NCI-H226 (cell line): ENCODE measurements at regions not wholly inside any gene's neighbourhood (a gene's known extent, or its start where the extent isn't known, plus 50 kb on each side); places are given as distances from the start of the nearest gene placed in this dataset.

Source experiments
- DNase-seq: peaks from one replicate; pipeline ENCODE4 v3.0.0-alpha.2; 2015

- peak; percentile 60 for DNase-seq
These were observed 62.3 kb downstream of the UCHL1 start for GRCh38 chr4:41318839-41319530.

DNA sequence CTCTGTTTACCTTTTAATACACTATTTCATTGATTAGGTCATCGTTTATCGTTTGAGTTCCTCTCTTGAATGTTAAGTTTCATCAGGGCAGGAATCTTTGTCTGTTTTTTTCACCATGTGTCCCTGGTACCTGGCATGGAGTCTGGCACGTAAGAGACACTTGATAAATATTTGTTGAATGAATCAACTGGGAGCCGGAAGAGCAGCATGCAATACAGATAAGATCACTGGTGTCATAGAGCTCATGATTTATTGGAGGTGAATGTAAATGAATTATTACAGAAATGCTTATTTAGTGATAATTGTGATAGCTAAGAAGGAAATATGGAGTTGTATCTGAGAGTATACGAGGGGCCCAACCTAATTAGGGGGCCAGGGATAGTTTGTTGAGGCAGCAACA, 62.8 kb downstream of the UCHL1 start:
- peak; percentile 64 for DNase-seq

DNA sequence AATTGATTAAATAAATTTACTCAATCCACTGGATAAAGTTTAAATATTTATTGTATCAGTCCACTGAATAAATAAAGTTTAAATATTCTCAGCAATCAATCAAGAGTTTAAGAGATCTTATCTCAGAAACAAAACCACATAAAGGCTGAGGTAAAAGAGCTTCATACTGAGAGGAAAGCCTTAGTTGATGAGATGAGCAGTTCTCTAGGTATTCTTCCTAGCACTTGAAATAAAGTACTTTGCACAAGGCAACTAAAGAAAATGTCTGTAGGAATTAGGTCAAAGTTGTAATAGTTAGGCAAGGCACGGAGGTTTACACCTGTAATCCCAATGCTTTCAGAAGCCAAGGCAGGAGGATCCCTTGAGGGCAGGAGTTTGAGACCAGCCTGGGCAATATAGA, 63.5 kb downstream of the UCHL1 start:
- DNase-seq = peak; percentile 44

DNA sequence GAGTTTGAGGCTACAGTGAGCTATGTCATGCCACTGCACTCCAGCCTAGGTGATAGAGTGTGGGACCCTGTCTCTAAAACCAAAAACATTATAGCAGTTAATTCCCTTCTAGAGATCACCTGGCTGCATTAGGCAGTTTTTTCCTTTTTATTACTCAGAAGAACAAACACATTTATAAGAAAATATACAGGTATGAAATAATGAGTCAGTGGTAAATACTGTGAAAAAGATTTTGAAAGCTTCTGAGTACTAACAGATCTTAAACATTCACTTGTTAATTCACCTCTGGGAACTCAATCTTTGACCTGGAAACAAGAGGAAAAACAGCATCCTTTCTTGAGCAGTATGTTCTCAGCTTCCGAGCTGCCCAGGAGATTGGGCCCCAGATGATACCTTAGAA, 64.1 kb downstream of the UCHL1 start:
- DNase-seq = no peak

GRCh38 chr4:41321216-41321945, 64.7 kb downstream of the UCHL1 start:
- DNase-seq = no peak

GRCh38 chr4:41322617-41323016, 65.9 kb downstream of the UCHL1 start:
- no peak for DNase-seq

DNA sequence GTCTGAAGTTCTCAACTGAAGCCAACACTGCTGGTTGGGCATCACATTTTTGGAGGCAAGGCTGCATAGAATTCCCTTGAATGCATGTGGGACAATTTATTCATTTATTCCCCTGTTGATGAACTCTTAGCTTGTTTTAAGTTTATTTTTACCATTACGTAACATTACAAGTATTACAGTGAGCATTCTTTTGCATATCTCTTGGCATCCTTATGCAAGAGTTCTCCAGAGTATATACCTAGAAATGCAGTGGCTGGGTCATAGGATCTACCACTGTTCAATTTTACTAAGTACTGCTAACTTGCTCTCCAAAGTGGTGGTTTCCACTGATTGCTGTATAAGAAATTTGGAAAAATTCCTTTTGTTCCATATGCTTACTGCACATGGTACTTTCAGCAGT, 66.5 kb downstream of the UCHL1 start:
- peak; percentile 50 for DNase-seq

DNA sequence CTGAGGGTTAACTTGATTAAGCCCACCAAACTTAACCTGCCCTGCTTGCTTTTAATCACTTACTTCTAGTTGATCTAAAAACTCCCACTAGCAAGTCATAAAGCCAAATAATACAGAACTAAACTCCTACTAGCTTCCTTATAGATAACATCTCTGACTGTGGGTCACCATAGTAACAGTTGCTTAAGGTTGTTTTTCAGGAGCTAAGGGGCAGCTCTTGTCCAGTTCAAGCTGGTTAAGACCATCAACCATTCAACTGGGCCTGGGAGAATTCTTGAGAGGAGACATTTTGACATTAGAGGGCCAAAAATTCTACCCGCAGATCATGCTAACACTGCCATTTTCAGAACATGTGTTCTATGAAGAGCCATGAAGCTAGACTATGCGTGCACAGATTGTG, 67.0 kb downstream of the UCHL1 start:
- DNase-seq = peak; percentile 58

- DNase-seq = peak; percentile 13
These were observed 68.1 kb downstream of the UCHL1 start for GRCh38 chr4:41324861-41325260.

DNA sequence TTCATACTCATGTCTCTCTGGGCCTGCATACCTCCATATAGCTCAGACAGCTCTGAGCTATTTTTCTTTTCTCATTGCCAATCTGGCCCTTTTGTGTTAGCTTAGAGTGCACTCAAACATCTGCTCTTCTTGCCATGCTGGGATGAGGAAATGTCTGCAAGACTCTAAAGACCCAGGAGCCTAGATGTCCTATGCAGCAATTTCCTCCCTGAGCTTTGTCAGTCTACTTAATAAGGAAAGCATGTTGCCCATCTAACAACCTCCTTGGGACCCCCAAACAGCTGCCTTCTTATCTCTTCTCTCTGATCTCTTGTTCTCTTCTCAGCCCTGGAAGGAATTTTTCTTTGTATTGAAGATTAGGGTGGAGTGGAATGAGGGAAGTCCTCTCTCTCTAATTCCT, 69.2 kb downstream of the UCHL1 start:
- no peak for DNase-seq

- DNase-seq = no peak
These were observed 70.0 kb downstream of the UCHL1 start for GRCh38 chr4:41326776-41327175.

DNA sequence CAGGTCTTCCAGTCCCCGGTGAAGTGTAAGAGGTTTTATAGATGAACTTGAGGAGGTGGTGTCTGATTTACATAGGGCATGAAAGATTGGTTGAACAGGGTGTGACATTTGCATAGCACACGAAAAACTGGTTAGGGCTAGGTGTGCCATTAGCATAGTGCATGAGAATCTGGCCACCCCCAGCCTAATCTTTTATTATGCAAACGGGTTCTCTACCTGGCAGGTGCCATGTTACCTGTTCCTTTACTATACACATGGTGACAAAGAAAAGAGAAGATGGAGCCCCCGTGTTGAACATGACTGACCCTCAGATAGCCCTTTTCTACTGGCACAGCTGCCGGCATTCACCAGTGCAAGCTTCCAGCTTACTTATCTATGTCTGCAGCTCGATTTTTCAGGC, 71.0 kb downstream of the UCHL1 start:
- DNase-seq = no peak

- no peak for DNase-seq
These were observed 72.6 kb downstream of the UCHL1 start for GRCh38 chr4:41329361-41329760.

DNA sequence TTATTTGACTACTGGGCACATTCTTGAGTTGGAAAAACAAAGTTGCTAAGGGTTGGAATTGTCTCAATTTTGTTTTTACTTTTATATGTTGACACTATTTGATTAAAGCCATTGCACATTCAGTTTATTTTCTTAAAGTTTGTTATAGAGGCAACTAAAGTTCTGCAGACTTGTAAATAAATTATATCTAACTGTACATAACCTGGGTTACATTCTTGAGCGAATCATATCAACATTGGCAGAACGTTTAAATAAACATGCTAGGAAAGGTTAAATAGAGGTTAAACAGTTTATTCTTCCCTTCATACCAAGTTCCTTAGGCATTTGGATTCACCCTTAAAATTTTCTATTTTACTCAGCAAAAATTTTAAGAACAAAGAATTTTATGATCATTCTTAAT, 74.5 kb downstream of the UCHL1 start:
- DNase-seq = no peak

- DNase-seq = no peak
These were observed 75.9 kb downstream of the UCHL1 start for GRCh38 chr4:41332510-41333054.

- no peak for DNase-seq
These were observed 77.5 kb downstream of the UCHL1 start for GRCh38 chr4:41334182-41334581.

GRCh38 chr4:41339812-41340809, 83.4 kb downstream of the UCHL1 start:
- DNase-seq = peak; percentile 10

DNA sequence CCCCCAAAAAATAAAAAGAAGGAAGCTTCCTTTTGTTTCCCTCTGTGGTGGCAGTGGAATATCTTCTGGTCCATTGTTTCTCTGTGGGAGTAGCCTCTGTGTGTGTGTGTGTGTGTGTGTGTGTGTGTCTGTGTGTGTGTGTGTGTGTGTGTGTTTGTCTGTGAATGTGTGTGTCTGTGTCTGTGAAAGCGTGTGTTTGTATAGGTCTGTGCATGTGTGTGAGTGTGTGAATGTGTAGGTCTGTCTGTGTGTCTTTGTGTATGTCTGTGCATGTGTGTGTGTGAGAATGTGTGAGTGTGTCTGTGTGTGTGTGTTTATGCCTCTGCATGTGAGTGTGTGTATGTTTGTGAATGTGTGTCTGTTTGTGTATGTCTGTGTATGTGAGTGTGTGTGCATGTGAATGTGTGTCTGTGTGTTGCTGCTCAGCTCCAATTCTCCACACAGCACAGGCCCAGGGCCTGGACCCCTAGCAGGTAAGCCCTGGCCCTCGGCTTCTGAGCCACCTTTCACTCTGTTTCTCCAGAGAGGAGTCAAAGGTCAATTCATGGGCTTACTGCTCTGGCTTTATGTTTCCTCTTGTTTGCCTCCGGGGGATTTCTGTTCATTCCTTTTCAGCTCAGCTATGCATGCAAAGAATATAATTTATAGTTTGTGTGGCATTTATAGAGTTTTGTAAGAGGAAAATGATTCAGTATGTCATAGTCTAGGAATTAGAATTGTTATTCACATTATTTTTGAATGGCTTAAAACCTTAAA, 89.8 kb downstream of the UCHL1 start:
- DNase-seq = no peak

GRCh38 chr4:41349021-41349420, 92.3 kb downstream of the UCHL1 start:
- no peak for DNase-seq

GRCh38 chr4:41358647-41359421, 102.1 kb downstream of the UCHL1 start:
- no peak for DNase-seq

GRCh38 chr4:41359422-41359775, 102.7 kb downstream of the UCHL1 start:
- DNase-seq = no peak

DNA sequence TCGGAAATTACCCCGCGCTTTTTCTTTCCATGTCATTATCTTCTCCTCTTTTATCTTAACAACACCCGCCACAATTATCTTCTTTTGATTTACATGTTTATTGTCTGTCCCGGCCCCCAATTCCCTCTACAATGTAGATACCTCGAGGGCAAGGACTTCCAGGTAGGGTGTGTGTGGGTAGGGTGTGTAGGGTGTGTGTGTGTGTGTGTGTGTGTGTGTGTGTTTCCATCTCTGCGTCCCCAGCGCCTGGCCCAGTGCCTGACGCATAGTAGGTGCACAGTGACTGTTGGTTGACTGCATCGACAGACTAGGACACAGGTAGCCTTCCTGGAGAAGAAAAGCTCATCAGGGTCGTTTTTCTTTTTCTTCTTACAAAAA, 103.1 kb downstream of the UCHL1 start:
- DNase-seq = no peak
